H9 (cell line): ENCODE measurements at regions not wholly inside any gene's neighbourhood (a gene's known extent, or its start where the extent isn't known, plus 50 kb on each side); places are given as distances from the start of the nearest gene placed in this dataset.

Experiments used
- DNase-seq: peaks from one replicate; pipeline ENCODE4 v3.0.0-alpha.2; 2017
- H2AFZ ChIP-seq: one replicate; pipeline ENCODE4 v1.6.1; 2013; ENCODE audit warnings: mild to moderate bottlenecking, low read length, control low read depth, moderate library complexity
- H2AK5ac ChIP-seq: 2 replicates; pipeline ENCODE4 v1.6.1; 2013; ENCODE audit warnings: low read length, control low read depth, mixed read lengths; ENCODE audit not compliant: insufficient read length
- H2BK120ac ChIP-seq: one replicate; pipeline ENCODE4 v1.6.1; 2013; ENCODE audit warnings: low read depth, mild to moderate bottlenecking, low read length, control low read depth, inconsistent platforms; ENCODE audit not compliant: poor library complexity, severe bottlenecking
- H2BK12ac ChIP-seq: 2 replicates; pipeline ENCODE4 v1.6.1; 2013; ENCODE audit warnings: low read length, control low read depth, mixed read lengths, low read depth; ENCODE audit not compliant: insufficient read length
- H2BK15ac ChIP-seq: 2 replicates; pipeline ENCODE4 v1.6.1; 2013; ENCODE audit warnings: low read depth, low read length, control low read depth
- H2BK20ac ChIP-seq: one replicate; pipeline ENCODE4 v1.6.1; 2013; ENCODE audit warnings: low read depth, mild to moderate bottlenecking, low read length, control low read depth, inconsistent platforms; ENCODE audit not compliant: poor library complexity, severe bottlenecking
- H2BK5ac ChIP-seq: 2 replicates; pipeline ENCODE4 v1.6.1; 2013; ENCODE audit warnings: low read length, control low read depth, mixed read lengths; ENCODE audit not compliant: insufficient read length
- H3K14ac ChIP-seq: 2 replicates; pipeline ENCODE4 v1.6.1; 2013; ENCODE audit warnings: low read length, control low read depth; ENCODE audit not compliant: insufficient read depth
- H3K18ac ChIP-seq: 2 replicates; pipeline ENCODE4 v1.6.1; 2013; ENCODE audit warnings: low read depth, mild to moderate bottlenecking, mixed read lengths, low read length, control low read depth; ENCODE audit not compliant: insufficient read length
- H3K23ac ChIP-seq: 2 replicates; pipeline ENCODE4 v1.6.1; 2013; ENCODE audit warnings: low read length, control low read depth, mixed read lengths, low read depth; ENCODE audit not compliant: insufficient read length
- H3K23me2 ChIP-seq: 2 replicates; pipeline ENCODE4 v1.6.1; 2013; ENCODE audit warnings: low read depth, mild to moderate bottlenecking, mixed read lengths, low read length, control low read depth; ENCODE audit not compliant: insufficient read length, poor library complexity, severe bottlenecking
- H3K27ac ChIP-seq: 2 replicates; pipeline ENCODE4 v1.5.1; 2013; ENCODE audit warnings: low read length, control low read depth, mixed read lengths, low read depth; ENCODE audit not compliant: insufficient read length
- H3K27me3 ChIP-seq: 2 replicates; pipeline ENCODE4 v1.6.1; 2013; ENCODE audit warnings: low read length, control low read depth, inconsistent platforms; ENCODE audit not compliant: insufficient read depth
- H3K4ac ChIP-seq: 2 replicates; pipeline ENCODE4 v1.6.1; 2013; ENCODE audit warnings: low read depth, mild to moderate bottlenecking, control low read depth, inconsistent platforms, low read length, moderate library complexity
- H3K4me1 ChIP-seq: 2 replicates; pipeline ENCODE4 v1.6.1; 2013; ENCODE audit warnings: low read length, control low read depth, inconsistent platforms; ENCODE audit not compliant: insufficient read depth
- H3K4me2 ChIP-seq: 2 replicates; pipeline ENCODE4 v1.6.1; 2013; ENCODE audit warnings: low read length, control low read depth, mixed read lengths; ENCODE audit not compliant: insufficient read length, insufficient read depth
- H3K56ac ChIP-seq: 2 replicates; pipeline ENCODE4 v1.6.1; 2013; ENCODE audit warnings: low read depth, mild to moderate bottlenecking, mixed read lengths, low read length, control low read depth; ENCODE audit not compliant: insufficient read length
- H3K79me1 ChIP-seq: 2 replicates; pipeline ENCODE4 v1.6.1; 2013; ENCODE audit warnings: low read depth, mild to moderate bottlenecking, moderate library complexity, low read length, control low read depth, inconsistent platforms; ENCODE audit not compliant: insufficient read depth, poor library complexity, severe bottlenecking
- H3K79me2 ChIP-seq: 2 replicates; pipeline ENCODE4 v1.6.1; 2013; ENCODE audit warnings: low read length, control low read depth, inconsistent platforms; ENCODE audit not compliant: insufficient read depth
- H3K9ac ChIP-seq: 2 replicates; pipeline ENCODE4 v1.6.1; 2013; ENCODE audit warnings: low read length, control low read depth, mixed read lengths; ENCODE audit not compliant: insufficient read length; ENCODE audit errors: extremely low read depth
- H3K9me3 ChIP-seq: one replicate; pipeline ENCODE4 v1.6.1; 2013; ENCODE audit warnings: low read depth, low read length, inconsistent platforms; ENCODE audit not compliant: control insufficient read depth
- H3T11ph ChIP-seq: one replicate; pipeline ENCODE4 v1.6.1; 2013; ENCODE audit warnings: mild to moderate bottlenecking, low read length, control low read depth, inconsistent platforms
- H4K20me1 ChIP-seq: one replicate; pipeline ENCODE4 v1.6.1; 2013; ENCODE audit not compliant: control insufficient read depth, insufficient read length, insufficient read depth
- H4K5ac ChIP-seq: 2 replicates; pipeline ENCODE4 v1.6.1; 2013; ENCODE audit warnings: low read depth, mild to moderate bottlenecking, mixed read lengths, low read length, control low read depth; ENCODE audit not compliant: insufficient read length
- H4K8ac ChIP-seq: replicated peaks from 2 replicates; pipeline ENCODE4 v1.6.1; 2013; ENCODE audit warnings: low read length, control low read depth, mixed read lengths, low read depth; ENCODE audit not compliant: insufficient read length
- H4K91ac ChIP-seq: 2 replicates; pipeline ENCODE4 v1.6.1; 2013; ENCODE audit warnings: low read depth, mild to moderate bottlenecking, moderate library complexity, mixed read lengths, low read length, control low read depth; ENCODE audit not compliant: insufficient read length
- H3K27ac Mint-ChIP-seq, 3 experiments: 2 replicates in 2 of 3; 3 replicates in 1 of 3; pipeline ENCODE4 v1.8.0; 2020 to 2021; ENCODE audit warnings: mixed read lengths in 3 of 3, mild to moderate bottlenecking in 1 of 3, moderate library complexity in 1 of 3
- H3K27me3 Mint-ChIP-seq: 2 replicates; pipeline ENCODE4 v1.8.0; 2021; ENCODE audit warnings: low read depth, mild to moderate bottlenecking, moderate library complexity, mixed read lengths
- H3K36me3 Mint-ChIP-seq, 3 experiments: 2 replicates in 2 of 3; 3 replicates in 1 of 3; pipeline ENCODE4 v1.8.0; 2020 to 2021; ENCODE audit warnings: low read depth in 3 of 3, mixed read lengths in 3 of 3; ENCODE audit not compliant: insufficient read depth in 1 of 3
- H3K4me1 Mint-ChIP-seq, 2 experiments: 2 replicates each; pipeline ENCODE4 v1.8.0; 2020; ENCODE audit warnings: mixed read lengths in 2 of 2
- H3K4me3 Mint-ChIP-seq, 2 experiments: 2 replicates in 1 of 2; 3 replicates in 1 of 2; pipeline ENCODE4 v1.8.0; 2020 to 2021; ENCODE audit warnings: mild to moderate bottlenecking in 2 of 2, mixed read lengths in 2 of 2, moderate library complexity in 1 of 2
- H3K9me3 Mint-ChIP-seq, 2 experiments: 2 replicates in 1 of 2; 3 replicates in 1 of 2; pipeline ENCODE4 v1.8.0; 2020; ENCODE audit warnings: mild to moderate bottlenecking in 2 of 2, mixed read lengths in 2 of 2, moderate library complexity in 1 of 2
- CTCF ChIP-seq: fragments of 200-600 bp; sonication (generic); conservative IDR thresholded peaks from 3 replicates; pipeline ENCODE4 v1.8.0; 2021; ENCODE audit warnings: antibody characterized with exemption, mild to moderate bottlenecking
- WGBS: extraction: QIAGEN DNeasy Blood & Tissue Kit; methylation state at CpG from one replicate; pipeline ENCODE4 v1.1.7; 2013; ENCODE audit warnings: missing lambda C conversion rate, low lambda C conversion rate, mixed read lengths; ENCODE audit not compliant: insufficient read length; ENCODE audit errors: extremely low coverage; 5-methylcytosine and 5-hydroxymethylcytosine counted together

GRCh38 chr16:73143002-73143401, 95.1 kb upstream of the ZFHX3 start:
- H3K4me2 ChIP-seq: no peak overlapping the region
- H3K14ac ChIP-seq: no peak overlapping the region
- H2AK5ac ChIP-seq: no peak overlapping the region
- Mint-ChIP-seq H3K27ac (no peak overlapping the region), H3K27me3 (peaks cover 23% of the 10 kb centered on the region), H3K36me3 (no peaks in the 10 kb centered on the region), H3K9me3 (no peaks in the 10 kb centered on the region), H3K4me1 (peaks cover 17 to 21% of the 10 kb centered on the region in 2 experiments), H3K4me3 (no peak overlapping the region)
- H3K27ac ChIP-seq: no peak overlapping the region
- no peak overlapping the region for H2BK12ac ChIP-seq
- no peak overlapping the region for H2AFZ ChIP-seq
- H3K27me3 ChIP-seq: no peaks in the 10 kb centered on the region
- H3K9ac ChIP-seq: no peak overlapping the region
- no CpG with 5 or more reads among the region's 6 CpGs for WGBS
- H3K23ac ChIP-seq: no peak overlapping the region
- H2BK5ac ChIP-seq: no peak overlapping the region
- no peaks in the 10 kb centered on the region for H3K79me2 ChIP-seq
- DNase-seq: no peak
- no peak overlapping the region for H2BK20ac ChIP-seq
- no peak overlapping the region for H3K18ac ChIP-seq
- H2BK120ac ChIP-seq: no peak overlapping the region
- no peak overlapping the region for H3K4ac ChIP-seq
- no peaks in the 10 kb centered on the region for H3K9me3 ChIP-seq
- H3K56ac ChIP-seq: no peak overlapping the region
- no peaks in the 10 kb centered on the region for H4K20me1 ChIP-seq
- H3K23me2 ChIP-seq: no peaks in the 10 kb centered on the region
- H3T11ph ChIP-seq: no peak overlapping the region
- H4K8ac ChIP-seq: no peak overlapping the region
- H3K79me1 ChIP-seq: no peaks in the 10 kb centered on the region
- TF ChIP-seq CTCF: no peak
- peaks cover 7% of the 10 kb centered on the region; the same call in 1 of the 2 replicates for H3K4me1 ChIP-seq
- no peak overlapping the region for H4K5ac ChIP-seq
- no peak overlapping the region for H2BK15ac ChIP-seq
- no peak overlapping the region for H4K91ac ChIP-seq
